ENCODE measurements at regions not wholly inside any gene's neighbourhood (a gene's known extent, or its start where the extent isn't known, plus 50 kb on each side); places are given as distances from the start of the nearest gene placed in this dataset.

DNA sequence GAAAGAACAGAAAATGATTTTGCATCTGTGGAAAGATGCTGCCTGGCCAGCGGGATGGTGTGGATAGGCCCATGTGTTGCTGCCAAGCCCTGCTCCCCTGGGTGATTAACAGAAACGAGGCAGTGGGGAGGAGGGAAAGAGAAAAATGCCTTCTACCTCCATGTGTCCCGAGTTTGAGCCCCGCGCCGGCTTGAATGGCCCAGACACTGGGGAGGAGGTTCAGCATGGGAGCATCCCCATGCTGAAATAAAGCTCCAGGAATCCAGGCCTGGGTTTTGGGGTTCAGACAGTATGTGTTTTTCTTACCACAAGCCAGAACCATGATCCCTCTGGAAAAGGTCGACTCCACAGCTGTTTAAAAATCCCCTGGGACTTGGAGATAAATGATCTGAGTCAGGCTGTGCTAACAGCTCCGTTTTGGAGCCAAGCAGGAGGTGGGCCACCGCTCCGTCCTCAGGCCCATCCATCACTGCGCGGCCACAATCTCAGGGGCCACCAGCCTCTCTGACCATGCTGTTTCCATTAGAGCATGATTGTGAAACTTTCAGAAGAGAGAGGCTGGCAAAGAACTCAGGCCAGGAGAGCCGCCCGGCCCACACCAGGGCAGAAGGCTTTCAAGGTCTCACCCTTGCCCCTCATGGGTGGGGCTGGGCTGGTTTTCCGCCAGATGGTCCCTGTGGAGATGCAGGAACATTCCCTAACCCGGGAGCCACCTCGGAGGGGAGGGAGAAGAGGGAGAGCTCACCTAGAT, 299.7 kb downstream of the ZEB1 start:
- H3K36me3 ChIP-seq (ENCODE audit: control insufficient read depth, insufficient read depth, low read length) = no peaks in the 10 kb centered on the region
- WGBS (ENCODE audit: insufficient coverage) = 81% methylated on average over 10 of the region's 17 CpGs
- no peaks in the 10 kb centered on the region for H3K27me3 ChIP-seq (ENCODE audit: control insufficient read depth, insufficient read depth, low read length)
- H3K9me3 ChIP-seq (ENCODE audit: control insufficient read depth, insufficient read depth, low read length) = no peaks in the 10 kb centered on the region
- DNase-seq (ENCODE audit: low read depth in 4 of 6, low spot score in 6 of 6) = no peak
- H3K4me3 ChIP-seq (ENCODE audit: low read depth, low read length) = no peak overlapping the region
- H3K4me1 ChIP-seq (ENCODE audit: control insufficient read depth, insufficient read depth, low read length) = peaks cover 15% of the 10 kb centered on the region
- H3K27ac ChIP-seq (ENCODE audit: low read depth, low read length) = no peak overlapping the region

DNA sequence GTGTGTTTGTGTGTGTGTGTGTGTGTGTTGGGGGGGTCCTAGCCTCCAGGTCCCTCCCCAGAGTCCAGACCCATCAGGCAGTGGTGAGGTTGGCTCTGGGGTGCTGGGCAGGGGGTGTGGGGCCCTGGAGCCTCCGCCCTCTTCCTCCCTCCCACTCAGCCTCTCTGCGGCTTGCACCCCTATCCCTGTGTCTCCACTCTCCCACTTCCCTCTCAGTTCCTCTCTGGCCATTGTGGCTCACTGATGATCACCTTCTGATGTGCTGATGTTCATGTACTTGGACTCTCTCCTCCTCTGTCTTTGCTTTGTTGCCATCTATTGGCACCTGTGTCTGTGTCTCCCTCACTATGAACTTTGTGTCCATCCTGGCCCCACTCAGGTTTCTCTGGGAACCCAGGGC, 298.7 kb downstream of the ZEB1 start:
- H3K36me3 ChIP-seq (ENCODE audit: control insufficient read depth, insufficient read depth, low read length) = no peaks in the 10 kb centered on the region
- DNase-seq (ENCODE audit: low read depth in 4 of 6, low spot score in 6 of 6) = no peak
- H3K4me3 ChIP-seq (ENCODE audit: low read depth, low read length) = no peak overlapping the region
- H3K4me1 ChIP-seq (ENCODE audit: control insufficient read depth, insufficient read depth, low read length) = peaks cover 15% of the 10 kb centered on the region
- no peak overlapping the region for H3K27ac ChIP-seq (ENCODE audit: low read depth, low read length)
- 100% methylated on average over 2 of the region's 2 CpGs for WGBS (ENCODE audit: insufficient coverage)
- no peaks in the 10 kb centered on the region for H3K27me3 ChIP-seq (ENCODE audit: control insufficient read depth, insufficient read depth, low read length)
- H3K9me3 ChIP-seq (ENCODE audit: control insufficient read depth, insufficient read depth, low read length) = no peaks in the 10 kb centered on the region

DNA sequence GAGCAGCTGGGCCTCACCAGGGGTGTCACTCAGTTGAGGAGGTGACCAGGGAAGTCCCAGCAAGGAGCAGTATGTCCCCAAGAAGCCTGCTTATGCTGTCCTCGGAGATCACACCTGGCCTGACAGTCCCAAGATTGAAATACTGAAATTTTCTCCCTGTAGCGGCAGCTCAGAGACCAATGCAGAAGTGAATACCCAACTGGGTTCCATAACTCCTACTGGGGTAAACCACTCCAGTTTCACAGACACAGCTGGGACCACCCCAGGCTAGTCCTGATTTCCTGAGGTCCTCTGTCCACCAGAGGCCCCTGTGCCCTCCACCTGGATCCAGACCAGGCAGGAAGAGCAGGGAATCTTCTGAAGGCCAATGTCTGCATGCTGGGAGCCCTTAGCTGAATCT, 298.1 kb downstream of the ZEB1 start:
- Histone ChIP-seq H3K27ac (ENCODE audit: low read depth, low read length) (no peak overlapping the region), H3K9me3 (ENCODE audit: control insufficient read depth, insufficient read depth, low read length) (no peaks in the 10 kb centered on the region), H3K27me3 (ENCODE audit: control insufficient read depth, insufficient read depth, low read length) (no peaks in the 10 kb centered on the region), H3K4me1 (ENCODE audit: control insufficient read depth, insufficient read depth, low read length) (peaks cover 15% of the 10 kb centered on the region), H3K36me3 (ENCODE audit: control insufficient read depth, insufficient read depth, low read length) (no peaks in the 10 kb centered on the region), H3K4me3 (ENCODE audit: low read depth, low read length) (no peak overlapping the region)
- DNase-seq (ENCODE audit: low read depth in 4 of 6, low spot score in 6 of 6) = no peak
- WGBS (ENCODE audit: insufficient coverage) = 89% methylated on average over 2 of the region's 2 CpGs

DNA sequence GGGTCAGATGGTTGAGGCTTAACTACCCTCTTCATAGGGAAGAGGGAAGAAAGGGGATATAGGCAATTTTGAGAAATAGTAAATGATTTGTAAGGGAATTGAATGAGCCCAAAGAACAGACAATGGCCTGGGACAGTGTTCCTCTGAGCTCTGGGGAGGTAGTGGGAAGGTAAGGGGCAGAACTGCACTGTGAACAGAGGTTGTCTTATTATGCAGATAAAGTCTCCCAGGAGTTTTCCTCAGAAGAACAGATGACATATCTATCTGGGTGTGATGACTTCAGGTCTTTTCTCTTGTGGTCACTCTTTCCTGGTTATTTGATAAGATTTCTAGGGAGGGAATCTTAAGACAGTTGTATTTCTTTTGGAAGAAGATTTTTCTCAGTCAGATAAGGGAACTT, 296.1 kb downstream of the ZEB1 start:
- H3K27ac ChIP-seq (ENCODE audit: low read depth, low read length) = no peak overlapping the region
- no peaks in the 10 kb centered on the region for H3K9me3 ChIP-seq (ENCODE audit: control insufficient read depth, insufficient read depth, low read length)
- peaks cover 15% of the 10 kb centered on the region for H3K4me1 ChIP-seq (ENCODE audit: control insufficient read depth, insufficient read depth, low read length)
- no peak for DNase-seq (ENCODE audit: low read depth in 4 of 6, low spot score in 6 of 6)
- H3K36me3 ChIP-seq (ENCODE audit: control insufficient read depth, insufficient read depth, low read length) = no peaks in the 10 kb centered on the region
- H3K4me3 ChIP-seq (ENCODE audit: low read depth, low read length) = no peak overlapping the region
- H3K27me3 ChIP-seq (ENCODE audit: control insufficient read depth, insufficient read depth, low read length) = no peaks in the 10 kb centered on the region

DNA sequence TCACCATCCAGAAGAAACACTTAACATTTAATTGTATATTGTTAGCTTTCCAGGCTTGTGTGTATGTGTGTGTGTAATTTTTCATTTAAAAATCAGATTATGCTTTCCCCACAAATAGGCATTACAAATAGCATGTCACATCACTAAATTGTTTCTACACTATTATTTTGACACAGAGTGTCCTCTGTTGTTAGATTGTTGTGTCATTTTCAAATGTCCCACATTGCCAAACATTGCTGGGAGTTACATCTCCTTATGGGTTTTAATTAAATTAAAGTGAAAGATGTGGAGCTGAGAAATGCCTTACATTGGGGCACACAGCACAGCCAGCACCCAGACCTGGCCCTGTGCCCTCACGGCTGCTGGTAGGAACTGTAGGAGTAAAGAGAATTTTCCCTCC, 295.6 kb downstream of the ZEB1 start:
- Histone ChIP-seq H3K36me3 (ENCODE audit: control insufficient read depth, insufficient read depth, low read length) (no peaks in the 10 kb centered on the region), H3K9me3 (ENCODE audit: control insufficient read depth, insufficient read depth, low read length) (no peaks in the 10 kb centered on the region), H3K27ac (ENCODE audit: low read depth, low read length) (no peak overlapping the region), H3K4me1 (ENCODE audit: control insufficient read depth, insufficient read depth, low read length) (peaks cover 13% of the 10 kb centered on the region), H3K27me3 (ENCODE audit: control insufficient read depth, insufficient read depth, low read length) (no peaks in the 10 kb centered on the region), H3K4me3 (ENCODE audit: low read depth, low read length) (no peak overlapping the region)
- WGBS (ENCODE audit: insufficient coverage) = no CpG with 5 or more reads among the region's 1 CpG
- peak in 1 of 6 donors; percentile 26 for DNase-seq (ENCODE audit: low read depth in 4 of 6, low spot score in 6 of 6)

DNA sequence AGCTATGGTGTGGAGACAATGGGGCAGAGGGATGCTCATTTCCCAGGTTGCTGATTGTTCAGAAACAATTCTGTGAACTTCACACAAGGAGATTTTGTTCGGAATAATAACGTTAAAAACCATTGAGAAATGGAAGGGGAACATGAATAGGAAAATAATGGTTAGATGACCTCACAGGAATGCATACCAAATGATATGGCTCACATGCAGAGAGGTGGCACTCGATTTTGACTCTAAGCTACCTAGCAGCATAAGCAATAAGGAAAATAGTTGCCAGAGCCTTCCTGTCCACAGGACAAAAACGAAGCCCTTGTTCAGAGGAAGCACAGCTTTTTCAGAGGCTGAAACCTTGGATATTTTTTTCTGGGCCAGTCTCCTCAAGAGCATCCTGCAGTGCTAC, 293.1 kb downstream of the ZEB1 start:
- no peaks in the 10 kb centered on the region for H3K4me1 ChIP-seq (ENCODE audit: control insufficient read depth, insufficient read depth, low read length)
- H3K4me3 ChIP-seq (ENCODE audit: low read depth, low read length) = no peak overlapping the region
- 72% methylated on average over 4 of the region's 4 CpGs for WGBS (ENCODE audit: insufficient coverage)
- no peak for DNase-seq (ENCODE audit: low read depth in 4 of 6, low spot score in 6 of 6)
- H3K27me3 ChIP-seq (ENCODE audit: control insufficient read depth, insufficient read depth, low read length) = no peaks in the 10 kb centered on the region
- H3K27ac ChIP-seq (ENCODE audit: low read depth, low read length) = peak overlapping the region; percentile 15
- H3K36me3 ChIP-seq (ENCODE audit: control insufficient read depth, insufficient read depth, low read length) = no peaks in the 10 kb centered on the region
- H3K9me3 ChIP-seq (ENCODE audit: control insufficient read depth, insufficient read depth, low read length) = no peaks in the 10 kb centered on the region

DNA sequence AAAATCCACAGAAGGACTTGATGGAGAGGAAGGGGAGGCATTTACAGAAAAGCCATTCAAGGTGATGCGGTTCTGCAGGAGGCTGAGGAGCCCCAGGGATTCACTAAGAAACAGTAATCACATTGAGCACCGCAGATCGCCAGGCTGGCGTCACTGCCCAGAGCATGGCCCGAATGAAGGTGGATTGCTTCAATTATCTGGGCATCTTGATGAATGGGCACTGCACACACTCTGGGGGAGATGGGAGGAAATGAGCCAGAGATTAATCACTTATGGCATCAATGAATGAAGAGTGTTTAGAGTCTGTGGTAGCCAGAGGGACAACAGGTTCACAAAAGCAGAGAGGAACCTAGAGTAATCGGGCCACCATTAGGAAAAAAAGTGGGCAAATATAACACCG, 292.1 kb downstream of the ZEB1 start:
- Histone ChIP-seq H3K9me3 (ENCODE audit: control insufficient read depth, insufficient read depth, low read length) (no peaks in the 10 kb centered on the region), H3K4me3 (ENCODE audit: low read depth, low read length) (no peak overlapping the region), H3K27ac (ENCODE audit: low read depth, low read length) (no peak overlapping the region), H3K36me3 (ENCODE audit: control insufficient read depth, insufficient read depth, low read length) (no peaks in the 10 kb centered on the region), H3K27me3 (ENCODE audit: control insufficient read depth, insufficient read depth, low read length) (no peaks in the 10 kb centered on the region), H3K4me1 (ENCODE audit: control insufficient read depth, insufficient read depth, low read length) (no peaks in the 10 kb centered on the region)
- no peak for DNase-seq (ENCODE audit: low read depth in 4 of 6, low spot score in 6 of 6)
- WGBS (ENCODE audit: insufficient coverage) = 47% methylated on average over 7 of the region's 7 CpGs

DNA sequence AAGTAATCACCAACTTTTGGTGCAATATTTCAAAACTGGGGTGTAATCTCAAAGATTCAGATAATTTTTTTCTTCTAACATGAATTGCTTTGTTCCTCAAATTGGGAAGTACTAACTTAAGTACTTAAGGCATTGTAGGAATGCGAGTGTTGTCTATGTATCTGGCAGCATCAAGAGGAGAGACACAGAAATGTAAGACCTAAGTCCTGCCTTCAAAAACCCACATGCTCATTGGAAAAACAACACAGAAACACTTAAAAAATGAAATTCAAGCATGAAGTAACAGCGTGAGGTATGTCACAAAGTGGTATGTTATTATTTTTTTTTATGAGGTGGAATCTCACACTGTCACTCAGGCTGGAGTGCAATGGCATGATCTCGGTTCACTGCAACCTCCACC, 288.5 kb downstream of the ZEB1 start:
- H3K9me3 ChIP-seq (ENCODE audit: control insufficient read depth, insufficient read depth, low read length) = no peaks in the 10 kb centered on the region
- no CpG with 5 or more reads among the region's 3 CpGs for WGBS (ENCODE audit: insufficient coverage)
- no peak overlapping the region for H3K27ac ChIP-seq (ENCODE audit: low read depth, low read length)
- peaks cover 13% of the 10 kb centered on the region for H3K4me1 ChIP-seq (ENCODE audit: control insufficient read depth, insufficient read depth, low read length)
- no peaks in the 10 kb centered on the region for H3K27me3 ChIP-seq (ENCODE audit: control insufficient read depth, insufficient read depth, low read length)
- no peak overlapping the region for H3K4me3 ChIP-seq (ENCODE audit: low read depth, low read length)
- DNase-seq (ENCODE audit: low read depth in 4 of 6, low spot score in 6 of 6) = no peak
- no peaks in the 10 kb centered on the region for H3K36me3 ChIP-seq (ENCODE audit: control insufficient read depth, insufficient read depth, low read length)

DNA sequence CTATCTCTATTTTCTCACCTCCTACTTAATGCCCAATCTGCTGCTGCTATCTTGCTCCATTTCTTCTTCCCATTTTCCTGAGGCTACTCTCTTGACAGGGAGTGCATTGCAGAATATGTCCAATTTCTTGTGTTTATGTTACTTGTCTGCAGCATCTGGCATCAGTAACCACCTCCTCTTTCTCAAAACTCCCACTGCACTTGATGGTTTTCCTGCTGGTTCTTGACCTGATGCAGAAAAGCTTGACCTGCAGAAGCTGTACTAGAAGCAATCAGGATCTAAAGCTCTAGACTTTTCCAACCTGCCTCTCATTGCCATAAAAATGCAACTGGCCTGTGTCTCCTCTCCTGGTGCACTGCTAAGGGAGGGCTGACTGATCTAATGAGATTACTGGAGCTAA, 287.8 kb downstream of the ZEB1 start:
- Histone ChIP-seq H3K4me3 (ENCODE audit: low read depth, low read length) (no peak overlapping the region), H3K27me3 (ENCODE audit: control insufficient read depth, insufficient read depth, low read length) (no peaks in the 10 kb centered on the region), H3K27ac (ENCODE audit: low read depth, low read length) (no peak overlapping the region), H3K9me3 (ENCODE audit: control insufficient read depth, insufficient read depth, low read length) (no peaks in the 10 kb centered on the region), H3K4me1 (ENCODE audit: control insufficient read depth, insufficient read depth, low read length) (peaks cover 14% of the 10 kb centered on the region), H3K36me3 (ENCODE audit: control insufficient read depth, insufficient read depth, low read length) (no peaks in the 10 kb centered on the region)
- DNase-seq (ENCODE audit: low read depth in 4 of 6, low spot score in 6 of 6) = no peak

DNA sequence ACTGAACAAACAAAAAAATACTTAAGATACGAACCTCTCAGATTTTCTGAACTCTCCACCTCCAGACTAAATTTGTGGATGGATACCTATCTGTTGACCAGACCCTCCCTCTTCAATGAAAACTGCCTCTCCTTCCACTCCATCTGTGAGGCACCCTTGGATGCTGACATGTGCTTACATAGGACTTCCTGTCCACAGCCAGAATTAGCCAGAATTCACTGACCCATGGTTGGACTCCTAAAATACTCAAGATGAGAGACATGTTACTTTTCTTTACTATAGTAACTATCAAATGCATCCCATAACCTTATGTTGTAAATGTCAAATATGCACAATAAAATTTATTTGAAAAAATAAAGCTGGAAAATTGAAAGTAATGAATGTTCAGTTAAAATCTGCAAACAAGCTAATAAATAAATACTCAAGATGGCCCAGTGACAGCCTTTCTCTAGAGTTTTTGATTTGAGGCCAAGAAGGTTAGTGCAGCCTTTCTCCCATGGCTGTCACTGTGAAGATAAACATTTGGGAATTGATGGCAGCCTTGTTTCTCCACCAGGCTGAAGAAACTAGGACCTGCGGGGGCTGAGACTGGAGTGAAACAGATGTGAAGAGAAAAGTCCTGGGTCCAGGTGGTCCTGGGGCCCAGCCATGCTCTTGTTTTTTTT, 287.0 kb downstream of the ZEB1 start:
- 55% methylated on average over 2 of the region's 2 CpGs for WGBS (ENCODE audit: insufficient coverage)
- no peak for DNase-seq (ENCODE audit: low read depth in 4 of 6, low spot score in 6 of 6)
- no peak overlapping the region for H3K4me3 ChIP-seq (ENCODE audit: low read depth, low read length)
- H3K9me3 ChIP-seq (ENCODE audit: control insufficient read depth, insufficient read depth, low read length) = no peaks in the 10 kb centered on the region
- no peaks in the 10 kb centered on the region for H3K27me3 ChIP-seq (ENCODE audit: control insufficient read depth, insufficient read depth, low read length)
- no peaks in the 10 kb centered on the region for H3K36me3 ChIP-seq (ENCODE audit: control insufficient read depth, insufficient read depth, low read length)
- no peak overlapping the region for H3K27ac ChIP-seq (ENCODE audit: low read depth, low read length)
- peaks cover 14% of the 10 kb centered on the region for H3K4me1 ChIP-seq (ENCODE audit: control insufficient read depth, insufficient read depth, low read length)
